ENCODE measurements at regions not wholly inside any gene's neighbourhood (a gene's known extent, or its start where the extent isn't known, plus 50 kb on each side); places are given as distances from the start of the nearest gene placed in this dataset.

DNA sequence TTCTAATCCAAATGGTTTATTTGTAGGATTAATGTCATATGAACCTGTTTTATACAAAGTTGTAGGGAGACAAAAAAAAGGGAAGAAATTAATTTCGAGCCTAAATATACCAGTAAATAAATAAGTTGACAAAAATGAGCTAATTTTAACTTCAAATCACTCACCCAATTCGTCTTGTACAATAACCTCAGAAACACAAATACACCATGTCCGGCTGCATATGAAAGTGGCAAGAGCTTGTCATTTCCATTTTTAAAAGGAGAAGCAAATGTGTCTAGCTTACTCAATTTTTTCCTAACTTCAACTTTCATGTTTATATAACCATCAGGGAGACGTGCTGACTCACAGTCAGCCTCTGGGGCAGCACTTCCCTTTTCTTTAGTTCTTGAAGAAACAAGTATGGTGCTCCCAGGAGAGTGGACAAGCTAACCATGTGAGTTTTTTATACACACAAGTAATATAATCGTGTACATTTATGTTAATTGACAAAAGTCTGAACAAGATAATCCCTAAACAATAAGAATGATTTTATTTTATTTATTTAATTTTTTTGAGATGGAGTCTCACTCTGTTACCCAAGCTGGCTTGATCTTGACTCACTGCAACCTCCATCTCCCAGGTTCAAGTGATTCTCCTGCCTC is 55.5 kb upstream of the SGK1 start:
- TF ChIP-seq, protein P1, sequence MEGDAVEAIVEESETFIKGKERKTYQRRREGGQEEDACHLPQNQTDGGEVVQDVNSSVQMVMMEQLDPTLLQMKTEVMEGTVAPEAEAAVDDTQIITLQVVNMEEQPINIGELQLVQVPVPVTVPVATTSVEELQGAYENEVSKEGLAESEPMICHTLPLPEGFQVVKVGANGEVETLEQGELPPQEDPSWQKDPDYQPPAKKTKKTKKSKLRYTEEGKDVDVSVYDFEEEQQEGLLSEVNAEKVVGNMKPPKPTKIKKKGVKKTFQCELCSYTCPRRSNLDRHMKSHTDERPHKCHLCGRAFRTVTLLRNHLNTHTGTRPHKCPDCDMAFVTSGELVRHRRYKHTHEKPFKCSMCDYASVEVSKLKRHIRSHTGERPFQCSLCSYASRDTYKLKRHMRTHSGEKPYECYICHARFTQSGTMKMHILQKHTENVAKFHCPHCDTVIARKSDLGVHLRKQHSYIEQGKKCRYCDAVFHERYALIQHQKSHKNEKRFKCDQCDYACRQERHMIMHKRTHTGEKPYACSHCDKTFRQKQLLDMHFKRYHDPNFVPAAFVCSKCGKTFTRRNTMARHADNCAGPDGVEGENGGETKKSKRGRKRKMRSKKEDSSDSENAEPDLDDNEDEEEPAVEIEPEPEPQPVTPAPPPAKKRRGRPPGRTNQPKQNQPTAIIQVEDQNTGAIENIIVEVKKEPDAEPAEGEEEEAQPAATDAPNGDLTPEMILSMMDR (IDR thresholded peaks at IDR 0.05), result no peak
- TF ChIP-seq POLR2AphosphoS5 (IDR thresholded peaks at IDR 0.05) (no peak), POLR2A (IDR thresholded peaks at IDR 0.05) (no peak)

Measured in prostate gland (tissue), 2 donors.